Left hindlimb (tissue), 1 donor: ENCODE measurements at regions not wholly inside any gene's neighbourhood (a gene's known extent, or its start where the extent isn't known, plus 50 kb on each side); places are given as distances from the start of the nearest gene placed in this dataset.
A peak's percentile ranks its signal among the peaks of the same experiment; 100 is the strongest.
"Not testable (repeated sequence)": the region's sequence is repeated elsewhere in the genome, so short reads cannot be mapped to it uniquely, and the experiment has no call there.

Experiments used
- DNase-seq: peaks from one replicate; pipeline ENCODE4 v3.0.0-alpha.2; 2018

GRCh38 chr10:5268743-5269142 lies 72.1 kb downstream of the AKR1C4 start:
- DNase-seq, result no peak

- no peak for DNase-seq
These were observed 73.2 kb downstream of the AKR1C4 start for GRCh38 chr10:5269791-5270190.

- no peak for DNase-seq
These were observed 74.9 kb downstream of the AKR1C4 start for GRCh38 chr10:5271526-5271925.

DNA sequence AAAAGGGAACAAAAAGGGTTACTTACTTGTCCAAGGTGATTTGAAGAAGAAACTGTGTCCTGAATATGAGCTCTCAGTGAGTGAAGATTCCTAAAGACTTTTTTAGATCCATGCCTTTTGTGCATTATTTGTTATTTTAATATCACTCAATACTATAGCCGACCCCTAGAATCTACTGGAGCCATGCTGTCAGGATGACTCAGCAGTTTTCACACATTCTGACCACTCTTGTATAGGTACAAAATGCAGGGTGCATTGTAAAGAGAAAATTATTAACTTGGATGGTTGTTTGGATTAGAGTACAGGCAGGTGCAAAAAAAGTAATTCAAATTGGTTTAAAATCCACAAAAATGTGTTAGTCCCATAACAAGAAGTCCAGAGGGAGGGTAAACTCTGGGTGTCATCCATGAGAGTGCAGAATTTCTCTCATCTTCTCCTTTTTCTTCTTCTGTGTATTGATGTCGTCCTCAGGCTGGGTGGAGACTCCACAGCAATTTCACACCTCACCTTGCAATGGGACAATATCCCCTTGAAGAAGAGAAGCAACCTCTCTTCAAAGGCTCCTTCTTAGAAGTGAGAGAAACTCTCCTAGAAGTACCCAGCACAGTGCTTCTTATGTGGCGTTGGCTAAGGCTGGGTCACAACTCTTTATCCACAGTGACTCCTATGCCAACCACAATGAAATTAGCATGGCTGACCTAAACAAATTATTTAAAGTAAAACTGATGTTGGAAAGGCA lies 75.6 kb downstream of the AKR1C4 start:
- DNase-seq, result no peak

- DNase-seq, result no peak
These were observed 78.2 kb downstream of the AKR1C4 start for GRCh38 chr10:5274795-5275194.

GRCh38 chr10:5281356-5281755 lies 83.4 kb upstream of the UCN3 start:
- no peak for DNase-seq

DNA sequence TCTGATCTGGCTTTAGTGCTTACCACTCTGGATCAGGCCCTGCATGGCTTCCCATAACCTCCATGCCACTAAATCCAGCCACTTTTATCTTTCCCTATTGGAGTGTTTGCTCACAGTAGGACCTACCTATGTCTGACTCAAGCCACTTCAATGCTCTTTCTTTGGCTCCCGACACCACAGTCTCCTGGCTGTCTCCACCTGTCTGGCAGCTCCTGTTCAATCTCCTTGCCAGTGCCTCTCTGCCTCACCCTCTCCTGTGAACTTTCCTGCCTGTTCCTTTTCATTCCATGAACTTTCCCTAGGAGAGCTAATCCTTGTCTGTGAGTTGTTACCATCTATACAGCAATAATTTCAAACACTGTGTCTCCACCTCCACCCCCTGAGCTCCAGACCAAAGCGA lies 82.6 kb upstream of the UCN3 start:
- no peak for DNase-seq

- peak; percentile 53 for DNase-seq
These were observed 81.2 kb upstream of the UCN3 start for GRCh38 chr10:5283305-5284158.

GRCh38 chr10:5284311-5285057 lies 80.3 kb upstream of the UCN3 start:
- no peak for DNase-seq

DNA sequence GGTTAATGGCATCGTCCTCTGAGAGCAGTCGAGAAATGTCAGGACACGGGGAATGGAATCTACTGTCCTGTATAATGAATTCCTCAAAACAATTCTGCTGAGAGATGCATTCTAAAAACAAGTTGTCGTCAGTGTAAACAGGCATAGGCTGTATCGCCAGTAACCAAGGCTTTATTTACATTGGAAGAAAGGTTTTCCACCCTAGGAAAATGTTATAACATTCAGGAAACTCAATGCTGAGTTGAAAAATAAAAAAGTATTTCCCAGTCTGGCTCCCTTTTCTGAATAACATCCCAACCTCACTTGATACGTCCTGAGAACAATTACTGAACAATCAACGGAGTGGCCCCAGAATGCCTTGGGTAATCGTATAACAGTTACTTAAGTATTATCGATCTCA lies 79.6 kb upstream of the UCN3 start:
- DNase-seq, result no peak

- no peak for DNase-seq
These were observed 76.4 kb upstream of the UCN3 start for GRCh38 chr10:5288359-5288758.

DNA sequence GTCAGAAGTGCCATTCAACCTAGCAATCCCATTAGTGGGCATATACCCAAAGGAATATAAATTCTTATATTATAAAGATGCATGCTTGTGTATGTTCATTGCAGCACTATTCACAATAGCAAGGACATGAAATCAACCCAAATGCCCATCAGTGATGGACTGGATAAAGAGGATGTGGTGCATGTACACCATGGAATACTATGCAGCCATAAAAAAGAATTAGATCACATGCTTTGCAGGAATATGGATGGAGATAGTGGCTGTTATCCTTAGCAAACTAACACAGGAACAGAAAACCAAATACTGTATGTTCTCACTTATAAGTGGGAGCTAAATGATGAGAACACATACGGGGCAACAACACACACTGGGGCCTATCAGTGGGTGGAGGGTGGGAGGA lies 75.5 kb upstream of the UCN3 start:
- DNase-seq, result not testable (repeated sequence)

DNA sequence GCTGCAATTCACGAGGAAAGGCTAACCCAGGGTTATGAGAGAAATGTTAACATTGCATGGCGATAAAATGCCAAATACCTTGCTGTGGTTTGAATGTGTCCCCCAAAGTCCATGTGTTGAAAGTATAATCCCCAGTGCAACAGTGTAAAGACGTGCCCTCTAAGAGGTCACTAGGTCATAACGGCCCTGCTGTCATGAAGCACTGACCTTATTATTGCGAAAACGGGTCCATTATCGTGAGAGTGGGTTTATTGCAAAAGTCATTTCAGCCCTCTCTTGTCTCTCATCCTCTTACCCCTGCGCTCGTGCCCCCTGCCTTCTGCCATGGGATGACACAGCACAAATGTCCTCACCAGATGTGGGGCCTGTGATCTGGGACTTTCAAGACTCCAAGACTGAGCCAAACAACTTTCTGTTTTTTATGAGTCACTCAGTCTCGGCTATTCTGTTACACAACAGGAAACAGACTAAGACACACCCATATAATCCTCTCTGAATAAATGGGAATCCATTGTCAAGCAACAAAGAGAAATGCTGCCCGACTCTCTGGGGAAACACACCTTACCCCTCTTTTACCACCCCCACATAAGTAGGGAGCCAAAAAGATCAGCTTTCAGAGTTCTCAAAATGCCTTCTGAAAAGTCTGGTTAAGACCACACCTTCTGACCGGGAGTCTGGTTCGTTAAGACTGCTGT lies 73.1 kb upstream of the UCN3 start:
- DNase-seq, result no peak

GRCh38 chr10:5292196-5292735 lies 72.5 kb upstream of the UCN3 start:
- no peak for DNase-seq

- not testable (repeated sequence) for DNase-seq
These were observed 71.8 kb upstream of the UCN3 start for GRCh38 chr10:5292970-5293369.

- peak; percentile 38 for DNase-seq
These were observed 70.8 kb upstream of the UCN3 start for GRCh38 chr10:5293691-5294550.

- no peak for DNase-seq
These were observed 67.3 kb upstream of the UCN3 start for GRCh38 chr10:5297466-5297865.

DNA sequence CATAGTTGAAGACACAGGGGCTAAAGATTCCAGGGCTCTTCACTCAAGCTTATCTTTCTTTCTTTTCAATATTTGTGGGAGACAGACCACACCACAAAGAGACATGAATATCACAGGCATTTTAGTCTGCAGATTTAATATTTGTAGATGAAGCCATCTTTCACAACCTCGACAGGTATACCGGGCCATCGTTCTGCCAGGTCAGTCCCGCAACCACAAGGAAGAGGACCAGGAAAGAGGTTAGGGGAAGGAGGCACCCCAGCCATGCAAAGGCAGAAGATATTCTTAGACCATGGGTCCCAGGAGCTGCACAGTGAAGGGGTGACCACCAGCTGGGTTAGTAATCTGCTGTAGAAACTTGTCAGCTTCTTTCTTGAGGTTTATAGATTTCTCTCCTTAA lies 66.8 kb upstream of the UCN3 start:
- no peak for DNase-seq

- DNase-seq, result no peak
These were observed 64.8 kb upstream of the UCN3 start for GRCh38 chr10:5299950-5300349.

- DNase-seq, result no peak
These were observed 61.3 kb upstream of the UCN3 start for GRCh38 chr10:5303504-5303903.

GRCh38 chr10:5305374-5305773 lies 59.4 kb upstream of the UCN3 start:
- no peak for DNase-seq

DNA sequence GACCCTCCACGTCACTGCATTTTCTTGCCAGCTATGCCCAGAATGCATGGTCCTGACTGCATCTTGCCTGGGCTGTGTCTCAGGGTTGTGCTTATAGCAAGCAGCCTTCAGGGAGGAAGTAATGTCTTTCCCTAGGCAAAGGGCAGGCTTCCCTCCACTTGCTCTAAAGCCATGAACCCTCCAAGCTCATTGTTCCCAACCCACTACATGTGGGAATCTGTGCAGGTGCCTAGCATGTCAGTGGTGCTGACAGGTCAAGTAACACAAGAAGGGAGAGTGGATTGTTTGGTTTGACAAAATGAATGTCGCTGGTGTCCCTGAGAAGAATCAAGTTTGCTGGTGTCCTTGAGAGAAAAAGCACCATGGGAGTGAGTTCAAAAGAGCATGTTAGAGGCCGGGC lies 53.9 kb upstream of the UCN3 start:
- no peak for DNase-seq
